GM10266 (cell line): ENCODE measurements at regions not wholly inside any gene's neighbourhood (a gene's known extent, or its start where the extent isn't known, plus 50 kb on each side); places are given as distances from the start of the nearest gene placed in this dataset.

Source experiments
- DNase-seq: peaks from one replicate; pipeline ENCODE4 v3.0.0; 2012; ENCODE audit errors: extremely low spot score
- CTCF ChIP-seq: IDR thresholded peaks from 2 replicates; pipeline ENCODE4 v1.5.1; 2012; ENCODE audit warnings: mild to moderate bottlenecking, low read depth; ENCODE audit not compliant: control insufficient read depth, insufficient read depth; ENCODE audit errors: missing control alignments

- DNase-seq = no peak
- no peak for TF ChIP-seq CTCF
Measured at GRCh38 chr16:72362973-72363372, 191.0 kb upstream of the PMFBP1 start.

GRCh38 chr16:72362476-72362875 is 190.5 kb upstream of the PMFBP1 start:
- TF ChIP-seq CTCF = no peak
- DNase-seq = no peak

DNA sequence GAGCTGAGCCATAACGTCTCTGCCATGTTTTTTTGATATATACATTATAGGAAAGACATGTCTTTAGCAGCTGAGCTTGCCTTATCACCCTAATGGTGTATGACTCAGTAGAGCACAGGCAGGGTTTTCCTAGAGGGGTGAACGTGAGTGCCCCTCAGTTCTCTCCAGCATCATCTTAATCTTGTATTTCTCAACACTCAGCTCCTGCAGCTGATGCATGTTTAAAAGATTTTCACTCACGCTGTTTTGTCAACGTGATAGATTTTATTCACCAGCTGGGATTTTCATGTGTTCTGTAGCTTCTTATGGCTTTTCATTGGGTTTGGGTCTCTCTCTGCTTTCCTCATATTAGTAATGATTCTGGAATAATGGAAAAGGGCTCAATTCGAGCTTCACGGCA is 186.0 kb upstream of the PMFBP1 start:
- DNase-seq = no peak
- TF ChIP-seq CTCF = no peak

GRCh38 chr16:72355561-72355960 is 183.6 kb upstream of the PMFBP1 start:
- DNase-seq = no peak
- no peak for TF ChIP-seq CTCF

GRCh38 chr16:72349719-72350118 is 177.8 kb upstream of the PMFBP1 start:
- DNase-seq = no peak
- TF ChIP-seq CTCF = no peak

GRCh38 chr16:72332926-72333325 is 161.0 kb upstream of the PMFBP1 start:
- TF ChIP-seq CTCF = no peak

DNA sequence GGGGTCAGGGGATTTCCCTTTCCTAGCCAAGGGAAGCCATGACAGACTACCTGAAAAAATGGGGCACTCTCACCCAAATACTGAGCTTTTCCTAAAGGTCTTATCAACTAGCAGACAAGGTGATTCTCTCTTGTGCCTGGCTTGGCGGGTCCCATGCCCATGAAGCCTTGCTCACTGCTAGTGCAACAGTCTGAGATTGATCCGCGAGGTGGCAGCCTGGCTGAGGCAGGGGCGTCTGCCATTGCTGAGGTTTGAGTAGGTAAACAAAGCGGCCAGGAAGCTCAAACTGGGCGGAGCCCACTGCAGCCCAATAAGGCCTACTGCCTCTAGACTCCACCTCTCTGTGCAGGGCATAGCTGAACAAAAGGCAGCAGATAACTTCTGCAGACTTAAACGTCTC is 152.6 kb upstream of the PMFBP1 start:
- no peak for DNase-seq
- TF ChIP-seq CTCF = no peak

More at GRCh38 chr16:72332926-72333325, 161.0 kb upstream of the PMFBP1 start:
- no peak for DNase-seq
